Mesenchymal stem cell (in vitro differentiated cells and primary cell): ENCODE measurements at regions not wholly inside any gene's neighbourhood (a gene's known extent, or its start where the extent isn't known, plus 50 kb on each side); places are given as distances from the start of the nearest gene placed in this dataset.
"Not testable (repeated sequence)": the region's sequence is repeated elsewhere in the genome, so short reads cannot be mapped to it uniquely, and the experiment has no call there.

Experiments
- DNase-seq: peaks from one replicate; pipeline ENCODE4 v3.0.0-alpha.2; 2013
- H2AFZ ChIP-seq: one replicate; pipeline ENCODE4 v1.6.1; 2013; ENCODE audit warnings: low read depth, mild to moderate bottlenecking, control low read depth, inconsistent platforms, low read length, moderate library complexity
- H2AK5ac ChIP-seq: 2 replicates; pipeline ENCODE4 v1.6.1; 2013; ENCODE audit warnings: low read length, moderate library complexity, mild to moderate bottlenecking, inconsistent platforms; ENCODE audit not compliant: severe bottlenecking
- H2BK120ac ChIP-seq: one replicate; pipeline ENCODE4 v1.6.1; 2013; ENCODE audit warnings: low read depth, mild to moderate bottlenecking, inconsistent platforms, low read length, moderate library complexity
- H2BK12ac ChIP-seq, 2 experiments: one replicate each; pipeline ENCODE4 v1.6.1; 2013; ENCODE audit warnings: inconsistent platforms in 2 of 2, low read length in 2 of 2, mild to moderate bottlenecking in 2 of 2, moderate library complexity in 2 of 2, control low read depth in 1 of 2
- H2BK15ac ChIP-seq: one replicate; pipeline ENCODE4 v1.6.1; 2013; ENCODE audit warnings: mild to moderate bottlenecking, low read depth, inconsistent platforms; ENCODE audit not compliant: poor library complexity, severe bottlenecking
- H2BK5ac ChIP-seq: 2 replicates; pipeline ENCODE4 v1.6.1; 2013; ENCODE audit warnings: low read depth, mild to moderate bottlenecking, low read length, control low read depth, inconsistent platforms; ENCODE audit not compliant: poor library complexity, severe bottlenecking
- H3K14ac ChIP-seq, 2 experiments: one replicate each; pipeline ENCODE4 v1.6.1; 2013; ENCODE audit warnings: inconsistent platforms in 2 of 2, low read length in 2 of 2, control low read depth in 1 of 2, mild to moderate bottlenecking in 1 of 2, moderate library complexity in 1 of 2
- H3K18ac ChIP-seq, 2 experiments: one replicate each; pipeline ENCODE4 v1.6.1; 2013; ENCODE audit warnings: inconsistent platforms in 2 of 2, low read length in 2 of 2, control low read depth in 1 of 2, low read depth in 1 of 2, mild to moderate bottlenecking in 1 of 2
- H3K23ac ChIP-seq, 2 experiments: one replicate each; pipeline ENCODE4 v1.6.1; 2013; ENCODE audit warnings: inconsistent platforms in 2 of 2, low read length in 2 of 2, mild to moderate bottlenecking in 2 of 2, moderate library complexity in 2 of 2, control low read depth in 1 of 2
- H3K27ac ChIP-seq: 2 replicates; pipeline ENCODE4 v1.5.1; 2013; ENCODE audit warnings: mild to moderate bottlenecking, moderate library complexity, low read length, control low read depth, inconsistent platforms; ENCODE audit not compliant: poor library complexity, severe bottlenecking
- H3K27me3 ChIP-seq, 2 experiments: 2 replicates each; pipeline versions ENCODE4 v1.6.1 to v1.7.0; 2013; ENCODE audit warnings: low read length in 2 of 2, mild to moderate bottlenecking in 2 of 2, moderate library complexity in 2 of 2, control low read depth in 1 of 2, inconsistent platforms in 1 of 2; ENCODE audit not compliant: control insufficient read depth in 1 of 2, insufficient read depth in 1 of 2
- H3K36me3 ChIP-seq, 2 experiments: 2 replicates each; pipeline versions ENCODE4 v1.6.1 to v1.7.0; 2013; ENCODE audit warnings: low read length in 2 of 2, control low read depth in 1 of 2, inconsistent platforms in 1 of 2, low read depth in 1 of 2, mild to moderate bottlenecking in 1 of 2; ENCODE audit not compliant: insufficient read depth in 2 of 2, control insufficient read depth in 1 of 2
- H3K4ac ChIP-seq, 2 experiments: one replicate each; pipeline ENCODE4 v1.6.1; 2013; ENCODE audit warnings: inconsistent platforms in 2 of 2, low read length in 2 of 2, mild to moderate bottlenecking in 2 of 2, moderate library complexity in 2 of 2, control low read depth in 1 of 2, low read depth in 1 of 2
- H3K4me1 ChIP-seq: 2 replicates; pipeline ENCODE4 v1.6.1; 2013; ENCODE audit warnings: low read depth, low read length, control low read depth; ENCODE audit not compliant: control insufficient read depth, insufficient read depth
- H3K4me2 ChIP-seq: 2 replicates; pipeline ENCODE4 v1.6.1; 2013; ENCODE audit warnings: low read length, mild to moderate bottlenecking, inconsistent platforms; ENCODE audit not compliant: poor library complexity, severe bottlenecking
- H3K4me3 ChIP-seq, 2 experiments: 2 replicates each; pipeline versions ENCODE4 v1.5.1 to v1.7.0; 2013; ENCODE audit warnings: low read length in 2 of 2, mild to moderate bottlenecking in 2 of 2, control low read depth in 1 of 2, low read depth in 1 of 2; ENCODE audit not compliant: insufficient read depth in 1 of 2
- H3K79me1 ChIP-seq: replicated peaks from 2 replicates; pipeline ENCODE4 v1.6.1; 2013; ENCODE audit warnings: mild to moderate bottlenecking, control low read depth, low read length, inconsistent platforms; ENCODE audit not compliant: poor library complexity, severe bottlenecking
- H3K9ac ChIP-seq: 2 replicates; pipeline ENCODE4 v1.7.0; 2013; ENCODE audit warnings: mild to moderate bottlenecking, low read length, moderate library complexity
- H3K9me3 ChIP-seq: 2 replicates; pipeline ENCODE4 v1.7.0; 2013; ENCODE audit warnings: mild to moderate bottlenecking, low read length; ENCODE audit not compliant: control insufficient read depth
- H4K8ac ChIP-seq: one replicate; pipeline ENCODE4 v1.6.1; 2013; ENCODE audit warnings: inconsistent platforms, mild to moderate bottlenecking, low read length, moderate library complexity
- H4K91ac ChIP-seq: one replicate; pipeline ENCODE4 v1.6.1; 2013; ENCODE audit warnings: mild to moderate bottlenecking, low read length, inconsistent platforms
- WGBS: methylation state at CpG from one replicate; pipeline ENCODE4 v1.1.7; 2013; ENCODE audit warnings: mixed read lengths; 5-methylcytosine and 5-hydroxymethylcytosine counted together

GRCh38 chr5:119987077-119987476 is 357.7 kb downstream of the FAM170A start:
- not testable (repeated sequence) for H2BK5ac ChIP-seq, H2BK12ac ChIP-seq, H3K9ac ChIP-seq, H3K4me3 ChIP-seq, H3K4me1 ChIP-seq, H2AFZ ChIP-seq, H3K14ac ChIP-seq, H3K4me2 ChIP-seq, H3K23ac ChIP-seq, H3K79me1 ChIP-seq, H3K18ac ChIP-seq, H3K4ac ChIP-seq, DNase-seq, H2AK5ac ChIP-seq, H3K27me3 ChIP-seq, H2BK15ac ChIP-seq, H3K27ac ChIP-seq, H3K36me3 ChIP-seq, H2BK120ac ChIP-seq, H4K8ac ChIP-seq, H3K9me3 ChIP-seq, H4K91ac ChIP-seq
- 90% methylated on average over 6 of the region's 7 CpGs for WGBS

DNA sequence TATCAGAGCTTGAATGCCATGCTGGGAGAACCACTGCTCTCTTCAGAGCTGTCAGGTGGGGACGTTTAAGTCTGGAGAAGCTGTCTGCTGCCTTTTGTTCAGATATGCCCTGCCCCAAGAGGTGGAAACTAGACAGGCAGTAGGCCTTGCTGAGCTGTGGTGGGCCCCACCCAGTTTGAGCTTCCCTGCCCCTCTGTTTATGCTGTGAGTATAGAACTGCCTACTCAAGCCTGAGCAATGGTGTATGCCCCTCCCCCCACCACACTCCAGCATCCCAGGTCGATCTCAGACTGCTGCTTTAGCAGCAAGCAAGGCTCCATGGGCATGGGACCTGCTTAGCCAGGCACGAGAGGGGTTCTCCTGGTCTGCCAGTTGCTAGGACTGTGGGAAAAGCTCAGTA is 362.3 kb downstream of the FAM170A start:
- no peak overlapping the region for H3K4me3 ChIP-seq

DNA sequence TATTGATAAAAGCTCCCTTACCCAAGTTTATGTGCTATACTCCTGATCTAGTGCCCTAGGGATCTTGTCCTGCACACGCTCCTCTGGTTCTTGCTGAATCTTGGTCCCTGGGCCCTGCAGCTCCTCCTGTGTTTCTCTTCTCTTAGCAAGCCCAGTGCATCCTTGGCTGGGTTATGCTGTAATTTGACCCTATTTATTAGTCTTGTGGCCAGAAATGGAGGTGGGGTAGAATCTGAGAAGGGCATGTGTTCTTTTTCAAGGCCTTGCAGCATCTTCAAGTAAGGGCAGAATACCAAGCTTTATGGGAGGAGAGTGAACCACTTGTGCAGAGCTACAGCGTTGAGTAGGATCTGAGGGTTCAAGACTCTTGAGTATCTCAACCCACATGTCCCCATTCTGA is 366.8 kb downstream of the FAM170A start:
- Histone ChIP-seq H4K91ac (no peak overlapping the region), H3K9me3 (no peaks in the 10 kb centered on the region), H3K4ac (no peak overlapping the region), H3K4me1 (no peaks in the 10 kb centered on the region), H3K79me1 (no peaks in the 10 kb centered on the region), H3K14ac (no peak overlapping the region), H2AFZ (no peak overlapping the region), H3K27me3 (no peaks in the 10 kb centered on the region), H3K9ac (no peak overlapping the region), H2AK5ac (no peak overlapping the region), H2BK5ac (no peak overlapping the region), H3K4me3 (no peak overlapping the region), H2BK12ac (no peak overlapping the region), H3K23ac (no peak overlapping the region), H3K27ac (no peak overlapping the region), H2BK120ac (no peak overlapping the region), H3K36me3 (no peaks in the 10 kb centered on the region), H2BK15ac (no peak overlapping the region), H3K4me2 (no peak overlapping the region), H4K8ac (no peak overlapping the region), H3K18ac (no peak overlapping the region)
- 93% methylated on average over 1 of the region's 2 CpGs for WGBS
- no peak for DNase-seq

More for the DNA sequence above, 362.3 kb downstream of the FAM170A start:
- Histone ChIP-seq H2BK120ac (no peak overlapping the region), H2BK5ac (no peak overlapping the region), H3K36me3 (no peaks in the 10 kb centered on the region), H3K79me1 (no peaks in the 10 kb centered on the region), H3K4me2 (no peak overlapping the region), H2BK15ac (no peak overlapping the region), H2BK12ac (no peak overlapping the region), H2AK5ac (no peak overlapping the region), H3K9ac (no peak overlapping the region), H3K4ac (no peak overlapping the region), H3K18ac (no peak overlapping the region), H3K14ac (no peak overlapping the region), H4K91ac (no peak overlapping the region), H2AFZ (no peak overlapping the region), H3K27me3 (no peaks in the 10 kb centered on the region), H3K23ac (no peak overlapping the region), H3K9me3 (peaks cover 4% of the 10 kb centered on the region), H3K4me1 (no peaks in the 10 kb centered on the region), H4K8ac (no peak overlapping the region), H3K27ac (no peak overlapping the region)
- WGBS: 86% methylated on average over 3 of the region's 3 CpGs
- DNase-seq: no peak

DNA sequence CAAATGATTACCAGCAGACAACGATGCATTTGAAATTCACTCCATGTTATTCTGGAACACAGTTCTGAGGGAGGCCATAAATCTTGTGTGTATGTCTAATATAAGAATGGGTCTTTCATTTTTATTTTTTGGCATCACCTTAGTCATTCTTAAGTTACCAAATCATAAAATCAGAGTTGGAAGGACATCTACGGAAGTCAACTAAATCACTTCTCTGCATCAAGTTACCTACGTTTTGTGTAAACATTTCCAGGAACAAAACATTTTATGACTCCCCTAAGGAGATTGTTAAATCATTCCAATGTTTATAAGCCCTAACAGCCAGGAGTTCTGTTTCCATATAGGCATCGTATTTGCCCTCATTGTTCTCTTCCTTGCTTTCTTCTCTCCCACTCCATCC is 378.2 kb downstream of the FAM170A start:
- Histone ChIP-seq H3K9ac (no peak overlapping the region), H4K91ac (no peak overlapping the region), H4K8ac (no peak overlapping the region), H2AFZ (no peak overlapping the region), H3K4me2 (no peak overlapping the region), H3K4ac (no peak overlapping the region), H3K9me3 (no peaks in the 10 kb centered on the region), H3K27me3 (no peaks in the 10 kb centered on the region), H3K79me1 (no peaks in the 10 kb centered on the region), H3K27ac (no peak overlapping the region), H3K4me1 (no peaks in the 10 kb centered on the region), H3K23ac (no peak overlapping the region), H2BK120ac (no peak overlapping the region), H3K36me3 (no peaks in the 10 kb centered on the region), H2BK15ac (no peak overlapping the region), H2BK12ac (no peak overlapping the region), H3K14ac (no peak overlapping the region), H3K18ac (no peak overlapping the region), H3K4me3 (no peak overlapping the region), H2BK5ac (no peak overlapping the region), H2AK5ac (no peak overlapping the region)
- no peak for DNase-seq
- 23% methylated on average over 3 of the region's 4 CpGs for WGBS
